ENCODE measurements at regions not wholly inside any gene's neighbourhood (a gene's known extent, or its start where the extent isn't known, plus 50 kb on each side); places are given as distances from the start of the nearest gene placed in this dataset.

- no peak for TF ChIP-seq CTCF (IDR thresholded peaks at IDR 0.05; ENCODE audit: low read depth, low read length)
- no peak overlapping the region for H3K4me3 ChIP-seq (ENCODE audit: low read depth, low read length)
- no peak for DNase-seq (ENCODE audit: low read depth)
Observed at GRCh38 chrX:150238632-150239382, 124.3 kb upstream of the MAMLD1 start.

- no peak for TF ChIP-seq MYC (IDR thresholded peaks at IDR 0.05; ENCODE audit: low read depth, low read length)
- TF ChIP-seq MAX (IDR thresholded peaks at IDR 0.05; ENCODE audit: low read depth, low read length), result no peak
- TF ChIP-seq POLR2A (IDR thresholded peaks at IDR 0.05; ENCODE audit: extremely low read depth, insufficient read length), result no peak
- no peak for TF ChIP-seq CTCF (IDR thresholded peaks at IDR 0.05; ENCODE audit: low read depth, low read length)
- no peak for DNase-seq (ENCODE audit: low read depth)
- H3K4me3 ChIP-seq (ENCODE audit: low read depth, low read length), result no peak overlapping the region
Observed at GRCh38 chrX:150239946-150240642, 123.0 kb upstream of the MAMLD1 start.

GRCh38 chrX:150240643-150240970, 122.5 kb upstream of the MAMLD1 start:
- TF ChIP-seq CTCF (IDR thresholded peaks at IDR 0.05; ENCODE audit: low read depth, low read length) (no peak), MYC (IDR thresholded peaks at IDR 0.05; ENCODE audit: low read depth, low read length) (no peak), POLR2A (IDR thresholded peaks at IDR 0.05; ENCODE audit: extremely low read depth, insufficient read length) (no peak), MAX (IDR thresholded peaks at IDR 0.05; ENCODE audit: low read depth, low read length) (no peak)
- no peak overlapping the region for H3K4me3 ChIP-seq (ENCODE audit: low read depth, low read length)
- DNase-seq (ENCODE audit: low read depth), result no peak

GRCh38 chrX:150253959-150254620, 109.0 kb upstream of the MAMLD1 start:
- DNase-seq (ENCODE audit: low read depth), result no peak
- no peak for TF ChIP-seq CTCF (IDR thresholded peaks at IDR 0.05; ENCODE audit: low read depth, low read length)
- no peak for TF ChIP-seq POLR2A (IDR thresholded peaks at IDR 0.05; ENCODE audit: extremely low read depth, insufficient read length)
- no peak for TF ChIP-seq MYC (IDR thresholded peaks at IDR 0.05; ENCODE audit: low read depth, low read length)
- TF ChIP-seq MAX (IDR thresholded peaks at IDR 0.05; ENCODE audit: low read depth, low read length), result no peak
- H3K4me3 ChIP-seq (ENCODE audit: low read depth, low read length), result no peak overlapping the region

- H3K4me3 ChIP-seq (ENCODE audit: low read depth, low read length), result no peak overlapping the region
- no peak for DNase-seq (ENCODE audit: low read depth)
- no peak for TF ChIP-seq MAX (IDR thresholded peaks at IDR 0.05; ENCODE audit: low read depth, low read length)
- TF ChIP-seq POLR2A (IDR thresholded peaks at IDR 0.05; ENCODE audit: extremely low read depth, insufficient read length), result no peak
- no peak for TF ChIP-seq CTCF (IDR thresholded peaks at IDR 0.05; ENCODE audit: low read depth, low read length)
- no peak for TF ChIP-seq MYC (IDR thresholded peaks at IDR 0.05; ENCODE audit: low read depth, low read length)
Observed at GRCh38 chrX:150254909-150255308, 108.2 kb upstream of the MAMLD1 start.
